ENCODE measurements at regions not wholly inside any gene's neighbourhood (a gene's known extent, or its start where the extent isn't known, plus 50 kb on each side); places are given as distances from the start of the nearest gene placed in this dataset.

GRCh38 chr3:193992425-193993037 lies 143.4 kb upstream of the HES1 start:
- Histone ChIP-seq H3K36me3 (ENCODE audit: control insufficient read depth, insufficient read depth, low read length) (no peaks in the 10 kb centered on the region), H3K27me3 (ENCODE audit: control insufficient read depth, insufficient read depth, low read length) (no peaks in the 10 kb centered on the region), H3K4me3 (ENCODE audit: low read depth, low read length) (no peak overlapping the region)
- DNase-seq (ENCODE audit: low read depth), result no peak
- TF ChIP-seq CTCF (IDR thresholded peaks at IDR 0.05; ENCODE audit: insufficient read depth, low read length, poor library complexity, severe bottlenecking), result no peak

- Histone ChIP-seq H3K4me3 (ENCODE audit: low read depth, low read length) (no peak overlapping the region), H3K27me3 (ENCODE audit: control insufficient read depth, insufficient read depth, low read length) (no peaks in the 10 kb centered on the region), H3K36me3 (ENCODE audit: control insufficient read depth, insufficient read depth, low read length) (no peaks in the 10 kb centered on the region)
- no peak for DNase-seq (ENCODE audit: low read depth)
- TF ChIP-seq CTCF (IDR thresholded peaks at IDR 0.05; ENCODE audit: insufficient read depth, low read length, poor library complexity, severe bottlenecking), result no peak
These were observed 139.7 kb upstream of the HES1 start for GRCh38 chr3:193996221-193996620.

GRCh38 chr3:193996641-193997089 lies 139.3 kb upstream of the HES1 start:
- Histone ChIP-seq H3K4me3 (ENCODE audit: low read depth, low read length) (no peak overlapping the region), H3K27me3 (ENCODE audit: control insufficient read depth, insufficient read depth, low read length) (no peaks in the 10 kb centered on the region), H3K36me3 (ENCODE audit: control insufficient read depth, insufficient read depth, low read length) (no peaks in the 10 kb centered on the region)
- no peak for TF ChIP-seq CTCF (IDR thresholded peaks at IDR 0.05; ENCODE audit: insufficient read depth, low read length, poor library complexity, severe bottlenecking)
- no peak for DNase-seq (ENCODE audit: low read depth)

GRCh38 chr3:193997228-193998122 lies 138.5 kb upstream of the HES1 start:
- H3K27me3 ChIP-seq (ENCODE audit: control insufficient read depth, insufficient read depth, low read length), result no peaks in the 10 kb centered on the region
- no peak for TF ChIP-seq CTCF (IDR thresholded peaks at IDR 0.05; ENCODE audit: insufficient read depth, low read length, poor library complexity, severe bottlenecking)
- H3K4me3 ChIP-seq (ENCODE audit: low read depth, low read length), result no peak overlapping the region
- no peak for DNase-seq (ENCODE audit: low read depth)
- no peaks in the 10 kb centered on the region for H3K36me3 ChIP-seq (ENCODE audit: control insufficient read depth, insufficient read depth, low read length)

DNA sequence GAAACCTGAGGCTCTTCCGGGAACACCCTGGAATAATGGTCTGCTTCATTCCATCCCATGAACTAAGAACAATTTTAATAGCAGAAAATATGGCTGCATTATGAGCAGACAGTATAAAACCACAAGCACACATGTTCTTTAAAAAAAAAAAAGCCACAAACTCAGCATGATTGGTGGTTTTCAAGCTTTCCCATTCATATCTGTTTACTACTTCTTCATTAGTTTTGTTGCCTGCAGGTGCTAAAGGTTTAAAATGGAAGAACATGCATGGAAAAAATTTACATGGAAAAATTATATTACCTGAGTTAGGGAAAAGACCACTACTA lies 137.9 kb upstream of the HES1 start:
- TF ChIP-seq CTCF (IDR thresholded peaks at IDR 0.05; ENCODE audit: insufficient read depth, low read length, poor library complexity, severe bottlenecking), result no peak

More for the DNA sequence above, 137.9 kb upstream of the HES1 start:
- no peak overlapping the region for H3K4me3 ChIP-seq (ENCODE audit: low read depth, low read length)
- DNase-seq (ENCODE audit: low read depth), result no peak
- no peaks in the 10 kb centered on the region for H3K36me3 ChIP-seq (ENCODE audit: control insufficient read depth, insufficient read depth, low read length)
- H3K27me3 ChIP-seq (ENCODE audit: control insufficient read depth, insufficient read depth, low read length), result no peaks in the 10 kb centered on the region
